Cardiac muscle cell (in vitro differentiated cells and primary cell): ENCODE measurements at regions not wholly inside any gene's neighbourhood (a gene's known extent, or its start where the extent isn't known, plus 50 kb on each side); places are given as distances from the start of the nearest gene placed in this dataset.

ENCODE experiments used
- DNase-seq, 2 donors: peaks; one replicate each; pipeline versions ENCODE4 v3.0.0 to v3.0.0-alpha.2; 2010 to 2017; ENCODE audit warnings: low read depth in 1 of 2, low spot score in 1 of 2
- H3K27ac ChIP-seq: fragments of 200-600 bp; sonication (generic); 2 replicates; pipeline ENCODE4 v1.5.1; 2016
- H3K27me3 ChIP-seq: fragments of 200-600 bp; sonication (generic); 2 replicates; pipeline ENCODE4 v1.6.0; 2016; ENCODE audit warnings: control low read depth
- H3K36me3 ChIP-seq: fragments of 200-600 bp; sonication (generic); 2 replicates; pipeline ENCODE4 v1.5.1; 2016; ENCODE audit warnings: control low read depth
- H3K4me1 ChIP-seq: fragments of 200-600 bp; sonication (generic); 2 replicates; pipeline ENCODE4 v1.8.1; 2017; ENCODE audit warnings: low read depth, mild to moderate bottlenecking, mixed run types
- H3K4me3 ChIP-seq: fragments of 200-600 bp; sonication (generic); 2 replicates; pipeline ENCODE4 v1.5.1; 2016; ENCODE audit warnings: mild to moderate bottlenecking
- H3K9me3 ChIP-seq: fragments of 200-600 bp; sonication (generic); 2 replicates; pipeline ENCODE4 v1.5.1; 2017; ENCODE audit warnings: low read depth, mild to moderate bottlenecking, control low read depth
- TF ChIP-seq, protein P1 (sequence below): IDR thresholded peaks from 2 replicates; pipeline ENCODE4 v1.5.1; 2012; ENCODE audit warnings: low read depth, mild to moderate bottlenecking, low read length

DNA sequence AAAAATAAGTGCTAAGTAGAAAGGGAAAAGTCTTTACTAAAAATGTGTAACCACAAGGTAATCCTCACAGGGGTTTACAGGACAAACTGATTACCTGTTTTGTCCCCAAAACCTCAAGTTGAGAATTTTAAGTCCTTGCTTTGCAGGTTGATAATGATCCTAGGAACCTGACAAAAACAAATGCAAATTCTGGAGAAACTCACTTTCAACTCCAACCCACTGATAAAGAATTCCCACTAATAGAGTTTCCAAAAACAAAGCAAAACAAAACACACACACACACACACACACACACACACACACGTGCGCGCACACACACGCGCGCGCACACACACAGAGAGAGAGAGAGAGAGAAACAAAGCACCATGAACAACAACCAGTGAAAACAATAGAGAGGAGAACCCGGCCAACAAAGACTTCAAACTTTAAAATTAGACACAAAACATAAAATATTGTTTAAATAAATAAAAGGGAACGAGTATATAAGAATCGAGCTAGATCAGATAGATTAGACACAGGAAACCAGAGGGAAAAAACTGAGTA is 187.0 kb upstream of the FOXN3 start:
- Histone ChIP-seq H3K9me3 (peaks cover 2% of the 10 kb centered on the region), H3K27ac (peak overlapping the region; percentile 96)

DNA sequence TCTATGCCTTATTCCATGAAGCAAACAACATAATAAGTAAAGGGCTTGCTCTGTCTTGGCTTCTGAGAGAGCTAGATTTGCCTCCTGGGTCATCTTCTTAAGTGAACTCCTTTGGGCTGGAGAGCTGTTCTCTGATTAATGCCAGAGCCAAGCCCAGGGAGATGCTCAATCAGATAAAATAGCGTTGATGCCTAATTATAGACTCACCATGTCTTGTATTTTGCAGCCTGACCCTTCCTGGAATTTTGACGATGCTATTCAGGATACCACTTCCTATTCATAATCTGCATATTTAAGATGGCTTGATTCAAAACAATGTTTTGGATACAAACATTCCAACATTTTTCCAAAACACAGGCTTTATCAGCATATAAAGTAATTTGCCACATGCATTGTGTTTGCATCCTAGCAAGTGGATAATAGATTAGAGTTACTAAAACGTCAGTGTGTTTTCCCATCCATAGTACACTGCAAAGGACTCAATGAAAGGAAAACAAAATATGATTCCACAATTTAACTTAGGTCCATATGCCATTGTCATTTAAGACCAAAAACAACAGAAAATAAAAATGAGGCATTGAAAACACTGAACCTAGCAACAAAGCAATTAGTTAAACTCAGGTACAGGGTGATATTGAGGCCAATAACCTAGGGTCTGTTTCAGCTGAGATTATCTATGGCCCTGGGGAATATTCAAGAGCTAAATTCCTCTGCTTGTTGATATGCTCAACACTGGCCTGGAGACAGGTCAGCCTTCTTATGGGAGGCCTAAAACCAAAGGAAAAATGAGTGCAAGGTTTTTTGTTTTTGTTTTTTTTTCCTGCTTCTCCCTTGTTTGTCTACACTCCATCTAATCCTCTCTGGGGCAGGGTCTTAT is 184.2 kb upstream of the FOXN3 start:
- H3K27ac ChIP-seq: peak overlapping the region; percentile 71
- peak; percentile 43 to 62 for DNase-seq
- no peaks in the 10 kb centered on the region for H3K27me3 ChIP-seq
- no peaks in the 10 kb centered on the region for H3K36me3 ChIP-seq
- H3K9me3 ChIP-seq: peaks cover 4% of the 10 kb centered on the region
- H3K4me1 ChIP-seq: peaks cover 40% of the 10 kb centered on the region
- TF ChIP-seq, protein P1, sequence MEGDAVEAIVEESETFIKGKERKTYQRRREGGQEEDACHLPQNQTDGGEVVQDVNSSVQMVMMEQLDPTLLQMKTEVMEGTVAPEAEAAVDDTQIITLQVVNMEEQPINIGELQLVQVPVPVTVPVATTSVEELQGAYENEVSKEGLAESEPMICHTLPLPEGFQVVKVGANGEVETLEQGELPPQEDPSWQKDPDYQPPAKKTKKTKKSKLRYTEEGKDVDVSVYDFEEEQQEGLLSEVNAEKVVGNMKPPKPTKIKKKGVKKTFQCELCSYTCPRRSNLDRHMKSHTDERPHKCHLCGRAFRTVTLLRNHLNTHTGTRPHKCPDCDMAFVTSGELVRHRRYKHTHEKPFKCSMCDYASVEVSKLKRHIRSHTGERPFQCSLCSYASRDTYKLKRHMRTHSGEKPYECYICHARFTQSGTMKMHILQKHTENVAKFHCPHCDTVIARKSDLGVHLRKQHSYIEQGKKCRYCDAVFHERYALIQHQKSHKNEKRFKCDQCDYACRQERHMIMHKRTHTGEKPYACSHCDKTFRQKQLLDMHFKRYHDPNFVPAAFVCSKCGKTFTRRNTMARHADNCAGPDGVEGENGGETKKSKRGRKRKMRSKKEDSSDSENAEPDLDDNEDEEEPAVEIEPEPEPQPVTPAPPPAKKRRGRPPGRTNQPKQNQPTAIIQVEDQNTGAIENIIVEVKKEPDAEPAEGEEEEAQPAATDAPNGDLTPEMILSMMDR: no peak
- no peak overlapping the region for H3K4me3 ChIP-seq

More for the DNA sequence above, 187.0 kb upstream of the FOXN3 start:
- Histone ChIP-seq H3K4me1 (peaks cover 40% of the 10 kb centered on the region), H3K36me3 (no peaks in the 10 kb centered on the region), H3K4me3 (no peak overlapping the region), H3K27me3 (no peaks in the 10 kb centered on the region)
- no peak for DNase-seq
- TF ChIP-seq, protein P1: no peak

DNA sequence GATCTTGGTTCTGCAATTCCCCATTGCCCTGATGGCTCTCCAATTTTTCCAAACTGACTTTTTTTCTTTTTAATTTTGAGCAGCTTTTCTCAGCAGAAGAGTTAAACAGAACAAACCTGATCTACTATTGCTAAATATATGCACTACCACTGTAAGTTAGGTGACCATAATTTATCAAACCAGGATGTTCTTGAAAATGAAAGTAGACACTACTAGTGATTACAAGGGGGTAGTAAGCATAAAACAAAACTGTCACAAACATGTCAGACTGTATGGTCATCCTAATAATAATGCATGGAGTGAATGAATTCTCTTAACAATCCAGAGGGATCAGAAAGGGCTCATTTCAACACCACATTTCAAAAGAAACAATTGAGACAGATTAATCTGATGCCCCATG is 183.0 kb upstream of the FOXN3 start:
- peaks cover 40% of the 10 kb centered on the region for H3K4me1 ChIP-seq
- no peak for DNase-seq
- no peaks in the 10 kb centered on the region for H3K27me3 ChIP-seq
- TF ChIP-seq, protein P1: no peak
- no peak overlapping the region for H3K4me3 ChIP-seq
- peak overlapping the region; percentile 71 for H3K27ac ChIP-seq
- H3K9me3 ChIP-seq: peaks cover 4% of the 10 kb centered on the region
- H3K36me3 ChIP-seq: no peaks in the 10 kb centered on the region

DNA sequence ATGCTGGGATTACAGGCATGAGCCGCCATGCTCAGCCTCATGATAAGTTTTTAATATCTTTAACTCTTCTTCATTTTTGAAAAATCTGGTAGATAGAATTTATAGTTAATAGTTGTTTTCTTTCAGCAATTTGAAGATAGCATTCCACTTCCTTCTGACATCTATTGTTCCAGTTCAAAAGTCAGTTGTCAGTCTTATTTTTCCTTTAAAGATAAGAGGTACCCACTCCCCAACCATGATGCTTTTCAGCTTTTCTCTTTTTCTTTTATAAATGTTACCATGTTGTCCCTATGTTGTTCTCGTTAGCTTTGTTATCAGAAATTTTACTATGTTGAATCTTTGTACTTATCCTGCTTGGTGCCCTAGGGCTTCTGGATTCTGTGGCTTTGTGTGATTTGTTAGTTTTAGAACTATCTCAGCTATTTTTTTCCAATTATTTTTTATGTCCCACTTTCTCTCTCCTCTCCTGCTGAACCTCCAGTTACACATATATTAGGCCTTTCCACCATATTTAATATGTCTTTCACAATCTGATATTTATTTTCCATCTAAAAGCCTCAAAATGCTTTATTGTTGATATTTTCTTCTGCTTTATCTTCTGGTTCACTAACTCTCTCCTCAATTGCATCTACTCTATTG is 181.6 kb upstream of the FOXN3 start:
- H3K27ac ChIP-seq: no peak overlapping the region
- DNase-seq: no peak
- no peak overlapping the region for H3K4me3 ChIP-seq
- H3K9me3 ChIP-seq: peaks cover 4% of the 10 kb centered on the region
- peaks cover 28% of the 10 kb centered on the region for H3K4me1 ChIP-seq
- TF ChIP-seq, protein P1: no peak
- H3K27me3 ChIP-seq: no peaks in the 10 kb centered on the region
- no peaks in the 10 kb centered on the region for H3K36me3 ChIP-seq

DNA sequence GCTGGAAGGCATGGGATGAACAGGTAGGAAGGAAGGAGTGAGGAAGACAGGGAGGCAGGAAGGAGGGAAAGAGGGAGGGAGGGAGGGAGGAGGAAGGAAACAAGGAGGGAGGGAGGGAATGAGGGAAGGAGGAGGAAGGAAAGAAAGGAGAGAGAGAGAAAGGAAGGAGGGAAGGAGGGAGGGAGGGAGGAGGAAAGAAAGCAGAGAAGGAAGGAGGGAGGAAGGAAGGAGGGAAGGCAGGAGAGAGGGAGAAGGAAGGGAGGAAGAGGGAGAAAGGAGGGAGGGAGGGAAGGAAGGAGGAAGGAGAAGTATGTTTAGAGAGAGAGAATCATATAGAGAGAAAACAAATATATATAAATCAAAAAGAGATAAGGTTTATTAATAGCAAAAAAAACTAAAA is 175.9 kb upstream of the FOXN3 start:
- H3K9me3 ChIP-seq: no peaks in the 10 kb centered on the region
- TF ChIP-seq, protein P1: no peak
- DNase-seq: no peak
- no peak overlapping the region for H3K4me3 ChIP-seq
- H3K36me3 ChIP-seq: no peaks in the 10 kb centered on the region
- H3K27me3 ChIP-seq: no peaks in the 10 kb centered on the region
- H3K27ac ChIP-seq: no peak overlapping the region
- H3K4me1 ChIP-seq: no peaks in the 10 kb centered on the region
